HEK293 (cell line): ENCODE measurements at regions not wholly inside any gene's neighbourhood (a gene's known extent, or its start where the extent isn't known, plus 50 kb on each side); places are given as distances from the start of the nearest gene placed in this dataset.

Experiments used
- CTCF ChIP-seq: fragments of 450-650 bp; formaldehyde crosslinking; IDR thresholded peaks from 2 replicates; pipeline ENCODE4 v1.5.1; 2016; ENCODE audit warnings: missing biosample characterization, missing genetic modification characterization
- ZNF114 ChIP-seq: fragments of 450-650 bp; formaldehyde crosslinking; IDR thresholded peaks from 2 replicates; pipeline ENCODE4 v1.5.0; 2017; ENCODE audit warnings: missing biosample characterization, missing genetic modification characterization
- ZNF561 ChIP-seq: fragments of 450-650 bp; IDR thresholded peaks from 2 replicates; pipeline ENCODE4 v1.5.1; 2018; ENCODE audit warnings: missing biosample characterization, missing genetic modification characterization, borderline replicate concordance
- ZSCAN30 ChIP-seq: fragments of 450-650 bp; IDR thresholded peaks from 2 replicates; pipeline ENCODE4 v1.5.1; 2018; ENCODE audit warnings: missing biosample characterization, mild to moderate bottlenecking, missing genetic modification characterization, moderate library complexity

- TF ChIP-seq ZNF561 (tag by site-specific recombination) (no peak), ZSCAN30 (tag by site-specific recombination) (no peak), CTCF (tag by site-specific recombination) (no peak), ZNF114 (tag by site-specific recombination) (no peak)
Measured at GRCh38 chr16:80046261-80046660, 445.7 kb upstream of the MAF start.
